ENCODE measurements at regions not wholly inside any gene's neighbourhood (a gene's known extent, or its start where the extent isn't known, plus 50 kb on each side); places are given as distances from the start of the nearest gene placed in this dataset.

- Histone ChIP-seq H4K91ac (ENCODE audit: insufficient read depth, low read depth, low read length) (no peak overlapping the region), H3K27me3 (ENCODE audit: control insufficient read depth, insufficient read depth, low read length) (no peaks in the 10 kb centered on the region), H2AK5ac (ENCODE audit: low read depth, low read length) (no peak overlapping the region), H3K9me3 (ENCODE audit: control insufficient read depth, insufficient read depth, low read length) (no peaks in the 10 kb centered on the region), H3K9me1 (ENCODE audit: insufficient read depth, low read length) (no peaks in the 10 kb centered on the region), H2AK9ac (replicated peaks; ENCODE audit: low read depth, low read length, poor library complexity) (no peak overlapping the region), H3K18ac (ENCODE audit: low read depth, low read length) (no peak overlapping the region), H3K14ac (replicated peaks; ENCODE audit: low read depth, low read length) (no peak overlapping the region), H3K79me1 (ENCODE audit: low read depth in 1 of 2, low read length in 2 of 2) (no peaks in the 10 kb centered on the region), H2BK120ac (ENCODE audit: low read depth, low read length) (no peak overlapping the region), H3K27ac (ENCODE audit: insufficient read depth, low read length) (no peak overlapping the region), H3K4ac (ENCODE audit: low read depth, low read length) (no peak overlapping the region), H4K8ac (ENCODE audit: low read depth in 2 of 2, low read length in 2 of 2) (no peak overlapping the region), H3K9ac (ENCODE audit: low read depth, low read length) (no peak overlapping the region), H4K20me1 (ENCODE audit: insufficient read depth, low read length) (no peaks in the 10 kb centered on the region), H4K5ac (ENCODE audit: low read depth, low read length) (no peak overlapping the region), H2BK20ac (ENCODE audit: low read depth, low read length) (no peak overlapping the region), H3K4me1 (ENCODE audit: control insufficient read depth, insufficient read depth, low read length) (no peaks in the 10 kb centered on the region), H3K4me3 (ENCODE audit: insufficient read depth, low read depth, low read length) (no peak overlapping the region), H2AFZ (replicated peaks; ENCODE audit: low read length, poor library complexity) (no peak overlapping the region), H3K56ac (ENCODE audit: extremely low read depth, insufficient read depth, low read length) (no peak overlapping the region), H3K36me3 (ENCODE audit: control insufficient read depth, insufficient read depth, low read length) (no peaks in the 10 kb centered on the region), H2BK15ac (ENCODE audit: low read depth, low read length) (no peak overlapping the region), H3K23ac (ENCODE audit: low read depth, low read length) (no peak overlapping the region), H3K4me2 (ENCODE audit: low read depth, low read length) (no peak overlapping the region), H2BK5ac (ENCODE audit: low read depth, low read length, poor library complexity, severe bottlenecking) (no peak overlapping the region)
- ChIA-PET CTCF (no interaction called here), POLR2A (ENCODE audit: unreplicated experiment) (no interaction called here)
- dilution Hi-C loops (cut with HindIII; ENCODE audit: low sequenced_read_pairs, unreplicated experiment) (no loop called here), in situ Hi-C loops (cut with MboI; ENCODE audit: low sequenced_read_pairs) (no loop called here), intact Hi-C loops (cut with micrococcal nuclease) (no loop called here)
- ATAC-seq (ENCODE audit: low read depth) (no peak), DNase-seq (no peak)
- BruUV-seq (replicated peaks): no TSS peak
- TF ChIP-seq RAD21 (IDR thresholded peaks at IDR 0.05; ENCODE audit: low read length): no peak
- no CpG with 5 or more reads among the region's 6 CpGs for WGBS, 2 experiments (ENCODE audit: extremely low coverage in 2 of 2, insufficient read length in 1 of 2)
These were observed 310.3 kb upstream of the ZFP42 start for GRCh38 chr4:187685247-187685646.
